Activated naive CD8-positive, alpha-beta T cell treated with anti-CD3 and anti-CD28 coated beads, Interleukin-2, amount 50 U/mL, for 24 hours (primary cell): ENCODE measurements at regions not wholly inside any gene's neighbourhood (a gene's known extent, or its start where the extent isn't known, plus 50 kb on each side); places are given as distances from the start of the nearest gene placed in this dataset.
"Not testable (repeated sequence)": the region's sequence is repeated elsewhere in the genome, so short reads cannot be mapped to it uniquely, and the experiment has no call there.

Experiments used
- ATAC-seq: fragments of 150-1000 bp; cut with Tn5 transposase; one replicate; pipeline ENCODE4 v1.10.0; 2021
- DNase-seq: peaks from one replicate; pipeline ENCODE4 v3.0.0; 2021
- H3K27ac Mint-ChIP-seq: one replicate; pipeline ENCODE4 v1.8.0; 2021; ENCODE audit warnings: mild to moderate bottlenecking, mixed read lengths
- H3K27me3 Mint-ChIP-seq: one replicate; pipeline ENCODE4 v1.8.0; 2021; ENCODE audit warnings: mixed read lengths
- H3K36me3 Mint-ChIP-seq: one replicate; pipeline ENCODE4 v1.8.0; 2021; ENCODE audit warnings: low read depth, mixed read lengths
- H3K4me1 Mint-ChIP-seq: one replicate; pipeline ENCODE4 v1.8.0; 2021; ENCODE audit warnings: mixed read lengths
- H3K4me3 Mint-ChIP-seq: one replicate; pipeline ENCODE4 v1.8.0; 2021; ENCODE audit warnings: mild to moderate bottlenecking, moderate library complexity, mixed read lengths
- H3K9me3 Mint-ChIP-seq: one replicate; pipeline ENCODE4 v1.8.0; 2021; ENCODE audit warnings: mixed read lengths

GRCh38 chr3:87607234-87607633 is 330.9 kb upstream of the POU1F1 start:
- no peak for ATAC-seq
- DNase-seq: no peak
- H3K9me3 Mint-ChIP-seq: peaks cover 15% of the 10 kb centered on the region
- H3K4me1 Mint-ChIP-seq: no peaks in the 10 kb centered on the region
- H3K27me3 Mint-ChIP-seq: no peaks in the 10 kb centered on the region
- H3K27ac Mint-ChIP-seq: no peak overlapping the region
- no peaks in the 10 kb centered on the region for H3K36me3 Mint-ChIP-seq
- no peak overlapping the region for H3K4me3 Mint-ChIP-seq

DNA sequence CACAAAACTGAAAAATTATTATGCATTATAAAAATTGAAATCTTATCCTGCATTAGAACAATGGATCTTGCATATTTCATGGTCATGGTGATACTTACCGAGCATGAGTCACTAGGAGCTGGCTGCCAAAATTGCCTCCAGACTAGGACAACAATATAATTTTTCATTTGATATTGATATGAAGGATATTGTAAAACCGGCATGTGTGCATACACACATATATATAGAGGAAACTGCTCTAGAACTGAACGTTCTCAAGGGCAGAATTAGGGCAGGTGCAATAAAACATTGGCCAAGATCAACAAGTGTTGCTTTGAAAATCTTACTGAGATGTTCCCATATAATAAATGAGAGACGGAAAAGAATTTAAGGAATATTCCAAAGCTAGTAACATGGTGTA is 319.4 kb upstream of the POU1F1 start:
- Mint-ChIP-seq H3K27ac (no peak overlapping the region), H3K9me3 (peaks cover 12% of the 10 kb centered on the region), H3K4me1 (no peaks in the 10 kb centered on the region), H3K36me3 (no peaks in the 10 kb centered on the region), H3K4me3 (no peak overlapping the region), H3K27me3 (no peaks in the 10 kb centered on the region)
- DNase-seq (no peak), ATAC-seq (no peak)

- Mint-ChIP-seq H3K27me3 (no peaks in the 10 kb centered on the region), H3K27ac (no peak overlapping the region), H3K4me3 (no peak overlapping the region), H3K9me3 (no peaks in the 10 kb centered on the region), H3K36me3 (no peaks in the 10 kb centered on the region), H3K4me1 (no peaks in the 10 kb centered on the region)
- DNase-seq (no peak), ATAC-seq (no peak)
Measured at GRCh38 chr3:87581240-87581639, 304.9 kb upstream of the POU1F1 start.

- H3K4me1 Mint-ChIP-seq: no peaks in the 10 kb centered on the region
- H3K27ac Mint-ChIP-seq: no peak overlapping the region
- no peak for ATAC-seq
- H3K9me3 Mint-ChIP-seq: no peaks in the 10 kb centered on the region
- no peaks in the 10 kb centered on the region for H3K36me3 Mint-ChIP-seq
- H3K4me3 Mint-ChIP-seq: no peak overlapping the region
- DNase-seq: no peak
- no peaks in the 10 kb centered on the region for H3K27me3 Mint-ChIP-seq
Measured at GRCh38 chr3:87576752-87577151, 300.4 kb upstream of the POU1F1 start.

GRCh38 chr3:87575550-87575949 is 299.2 kb upstream of the POU1F1 start:
- no peak for ATAC-seq
- Mint-ChIP-seq H3K36me3 (no peaks in the 10 kb centered on the region), H3K9me3 (no peaks in the 10 kb centered on the region), H3K27ac (no peak overlapping the region), H3K27me3 (no peaks in the 10 kb centered on the region), H3K4me3 (no peak overlapping the region), H3K4me1 (no peaks in the 10 kb centered on the region)
- no peak for DNase-seq

- Mint-ChIP-seq H3K36me3 (no peaks in the 10 kb centered on the region), H3K4me3 (no peak overlapping the region), H3K27ac (no peak overlapping the region), H3K27me3 (no peaks in the 10 kb centered on the region), H3K9me3 (no peaks in the 10 kb centered on the region), H3K4me1 (no peaks in the 10 kb centered on the region)
- no peak for DNase-seq
- no peak for ATAC-seq
Measured at GRCh38 chr3:87568331-87568730, 291.9 kb upstream of the POU1F1 start.

GRCh38 chr3:87564438-87564837 is 288.1 kb upstream of the POU1F1 start:
- H3K36me3 Mint-ChIP-seq: no peaks in the 10 kb centered on the region
- H3K4me3 Mint-ChIP-seq: no peak overlapping the region
- H3K9me3 Mint-ChIP-seq: no peaks in the 10 kb centered on the region
- ATAC-seq: no peak
- DNase-seq: no peak
- H3K4me1 Mint-ChIP-seq: no peaks in the 10 kb centered on the region
- no peak overlapping the region for H3K27ac Mint-ChIP-seq
- no peaks in the 10 kb centered on the region for H3K27me3 Mint-ChIP-seq

GRCh38 chr3:87563712-87564111 is 287.3 kb upstream of the POU1F1 start:
- H3K4me1 Mint-ChIP-seq: no peaks in the 10 kb centered on the region
- H3K9me3 Mint-ChIP-seq: no peaks in the 10 kb centered on the region
- H3K27ac Mint-ChIP-seq: no peak overlapping the region
- ATAC-seq: no peak
- no peaks in the 10 kb centered on the region for H3K36me3 Mint-ChIP-seq
- H3K4me3 Mint-ChIP-seq: no peak overlapping the region
- no peaks in the 10 kb centered on the region for H3K27me3 Mint-ChIP-seq
- DNase-seq: no peak

- Mint-ChIP-seq H3K4me1 (no peaks in the 10 kb centered on the region), H3K27ac (no peak overlapping the region), H3K27me3 (no peaks in the 10 kb centered on the region)
Measured at GRCh38 chr3:87558492-87558891, 282.1 kb upstream of the POU1F1 start.

GRCh38 chr3:87555290-87555689 is 278.9 kb upstream of the POU1F1 start:
- no peaks in the 10 kb centered on the region for H3K36me3 Mint-ChIP-seq
- H3K9me3 Mint-ChIP-seq: no peaks in the 10 kb centered on the region
- DNase-seq (no peak), ATAC-seq (no peak)
- no peaks in the 10 kb centered on the region for H3K4me1 Mint-ChIP-seq
- H3K4me3 Mint-ChIP-seq: no peak overlapping the region
- no peak overlapping the region for H3K27ac Mint-ChIP-seq
- H3K27me3 Mint-ChIP-seq: no peaks in the 10 kb centered on the region

More at GRCh38 chr3:87558492-87558891, 282.1 kb upstream of the POU1F1 start:
- DNase-seq: no peak
- ATAC-seq: no peak
- no peaks in the 10 kb centered on the region for H3K36me3 Mint-ChIP-seq
- H3K9me3 Mint-ChIP-seq: no peaks in the 10 kb centered on the region
- H3K4me3 Mint-ChIP-seq: no peak overlapping the region

GRCh38 chr3:87553058-87553457 is 276.7 kb upstream of the POU1F1 start:
- Mint-ChIP-seq H3K4me3 (no peak overlapping the region), H3K27ac (no peak overlapping the region), H3K9me3 (no peaks in the 10 kb centered on the region), H3K36me3 (no peaks in the 10 kb centered on the region), H3K27me3 (no peaks in the 10 kb centered on the region), H3K4me1 (no peaks in the 10 kb centered on the region)
- ATAC-seq (no peak), DNase-seq (no peak)

GRCh38 chr3:87550892-87551291 is 274.5 kb upstream of the POU1F1 start:
- DNase-seq (no peak), ATAC-seq (no peak)
- Mint-ChIP-seq H3K36me3 (no peaks in the 10 kb centered on the region), H3K27me3 (no peaks in the 10 kb centered on the region), H3K4me1 (no peaks in the 10 kb centered on the region), H3K27ac (no peak overlapping the region), H3K4me3 (no peak overlapping the region), H3K9me3 (no peaks in the 10 kb centered on the region)

DNA sequence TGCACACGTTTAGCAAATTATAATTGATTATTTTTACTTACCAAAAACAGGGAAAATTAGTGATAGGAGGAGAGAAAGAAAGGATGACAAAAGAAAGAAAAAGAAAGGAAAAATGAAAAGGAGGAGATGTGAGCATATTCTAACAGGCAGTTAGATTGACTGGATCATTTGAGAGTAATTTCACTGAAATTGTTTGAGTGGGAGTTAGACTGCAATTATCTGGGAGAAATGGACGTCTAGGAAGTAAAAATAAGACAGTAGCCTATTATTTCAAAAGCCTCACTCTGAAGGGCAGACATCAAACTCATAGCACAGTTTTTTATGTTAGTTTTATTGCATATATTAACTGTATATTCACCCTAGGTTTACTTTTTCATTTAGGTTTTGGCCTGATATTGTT is 272.8 kb upstream of the POU1F1 start:
- ATAC-seq (no peak), DNase-seq (no peak)
- no peaks in the 10 kb centered on the region for H3K27me3 Mint-ChIP-seq
- H3K4me1 Mint-ChIP-seq: no peaks in the 10 kb centered on the region
- H3K4me3 Mint-ChIP-seq: no peak overlapping the region
- H3K27ac Mint-ChIP-seq: no peak overlapping the region
- no peaks in the 10 kb centered on the region for H3K9me3 Mint-ChIP-seq
- no peaks in the 10 kb centered on the region for H3K36me3 Mint-ChIP-seq

DNA sequence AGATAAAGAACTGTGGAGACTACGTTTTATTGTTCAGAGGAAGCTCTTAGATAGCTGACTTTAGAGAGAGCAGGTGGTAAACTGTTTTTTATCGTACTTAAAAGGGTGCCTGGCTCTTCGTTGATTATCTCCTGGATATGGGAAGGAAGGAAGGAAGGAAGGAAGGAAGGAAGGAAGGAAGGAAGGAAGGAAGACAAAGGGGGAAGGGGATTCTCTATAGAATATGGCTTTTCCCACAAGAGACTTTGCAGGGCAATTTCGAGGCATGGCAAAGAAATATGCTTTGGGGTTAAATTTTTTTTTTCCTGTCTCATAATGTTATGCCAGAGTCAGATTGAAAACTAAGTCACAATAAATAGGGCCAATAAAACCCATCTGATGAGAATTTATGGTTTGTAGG is 271.9 kb upstream of the POU1F1 start:
- H3K36me3 Mint-ChIP-seq: no peaks in the 10 kb centered on the region
- H3K27me3 Mint-ChIP-seq: no peaks in the 10 kb centered on the region
- no peaks in the 10 kb centered on the region for H3K4me1 Mint-ChIP-seq
- H3K9me3 Mint-ChIP-seq: no peaks in the 10 kb centered on the region
- ATAC-seq (no peak), DNase-seq (no peak)
- H3K4me3 Mint-ChIP-seq: no peak overlapping the region
- no peak overlapping the region for H3K27ac Mint-ChIP-seq

- Mint-ChIP-seq H3K36me3 (no peaks in the 10 kb centered on the region), H3K9me3 (no peaks in the 10 kb centered on the region), H3K4me3 (no peak overlapping the region), H3K27ac (no peak overlapping the region), H3K27me3 (no peaks in the 10 kb centered on the region), H3K4me1 (no peaks in the 10 kb centered on the region)
- ATAC-seq (no peak), DNase-seq (no peak)
Measured at GRCh38 chr3:87546216-87546615, 269.8 kb upstream of the POU1F1 start.

DNA sequence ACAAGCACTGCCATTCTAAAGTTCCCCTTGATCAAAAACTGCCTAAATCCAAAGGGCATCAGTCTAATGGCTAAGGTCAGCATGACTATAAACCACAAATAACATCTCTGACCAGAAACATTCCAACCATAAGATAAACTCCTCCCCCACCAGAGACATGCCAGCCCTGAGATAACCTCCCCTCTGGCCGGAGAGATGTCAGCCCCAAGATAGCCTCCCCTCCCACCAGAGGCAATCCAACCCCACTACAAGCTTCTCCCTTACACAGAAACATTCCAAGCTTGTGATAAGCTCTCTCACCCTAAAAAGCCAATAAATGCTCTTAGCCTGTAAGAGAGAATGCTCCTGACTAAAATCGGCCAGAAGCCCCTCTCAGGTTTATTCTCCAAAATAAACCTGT is 267.0 kb upstream of the POU1F1 start:
- H3K27ac Mint-ChIP-seq, H3K4me3 Mint-ChIP-seq, DNase-seq, H3K27me3 Mint-ChIP-seq, H3K9me3 Mint-ChIP-seq, H3K4me1 Mint-ChIP-seq, ATAC-seq, H3K36me3 Mint-ChIP-seq: not testable (repeated sequence)
